ENCODE measurements at regions not wholly inside any gene's neighbourhood (a gene's known extent, or its start where the extent isn't known, plus 50 kb on each side); places are given as distances from the start of the nearest gene placed in this dataset.

DNA sequence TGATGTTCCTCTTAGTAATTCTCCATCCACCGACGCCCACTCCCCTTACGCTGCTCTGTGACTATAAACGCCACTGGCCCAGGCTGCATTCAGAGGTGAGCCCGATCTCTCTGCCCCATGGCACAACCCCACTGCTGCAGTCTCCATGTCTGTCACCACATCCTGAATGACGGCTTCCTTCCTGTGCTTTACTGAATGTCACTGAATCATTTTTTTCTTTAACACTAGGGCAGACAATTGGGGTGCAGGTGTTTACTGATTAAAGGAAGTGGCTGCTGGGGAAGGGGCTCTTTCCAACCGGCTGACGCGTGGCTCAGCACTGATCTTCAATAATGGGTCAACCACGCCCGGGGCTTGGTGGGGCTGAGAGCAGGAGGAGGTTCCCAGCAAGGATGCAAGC, 208.3 kb downstream of the USP6NL start:
- TF ChIP-seq, protein P1, sequence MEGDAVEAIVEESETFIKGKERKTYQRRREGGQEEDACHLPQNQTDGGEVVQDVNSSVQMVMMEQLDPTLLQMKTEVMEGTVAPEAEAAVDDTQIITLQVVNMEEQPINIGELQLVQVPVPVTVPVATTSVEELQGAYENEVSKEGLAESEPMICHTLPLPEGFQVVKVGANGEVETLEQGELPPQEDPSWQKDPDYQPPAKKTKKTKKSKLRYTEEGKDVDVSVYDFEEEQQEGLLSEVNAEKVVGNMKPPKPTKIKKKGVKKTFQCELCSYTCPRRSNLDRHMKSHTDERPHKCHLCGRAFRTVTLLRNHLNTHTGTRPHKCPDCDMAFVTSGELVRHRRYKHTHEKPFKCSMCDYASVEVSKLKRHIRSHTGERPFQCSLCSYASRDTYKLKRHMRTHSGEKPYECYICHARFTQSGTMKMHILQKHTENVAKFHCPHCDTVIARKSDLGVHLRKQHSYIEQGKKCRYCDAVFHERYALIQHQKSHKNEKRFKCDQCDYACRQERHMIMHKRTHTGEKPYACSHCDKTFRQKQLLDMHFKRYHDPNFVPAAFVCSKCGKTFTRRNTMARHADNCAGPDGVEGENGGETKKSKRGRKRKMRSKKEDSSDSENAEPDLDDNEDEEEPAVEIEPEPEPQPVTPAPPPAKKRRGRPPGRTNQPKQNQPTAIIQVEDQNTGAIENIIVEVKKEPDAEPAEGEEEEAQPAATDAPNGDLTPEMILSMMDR (IDR thresholded peaks at IDR 0.05) = no peak
- no peak for TF ChIP-seq POLR2AphosphoS5 (IDR thresholded peaks at IDR 0.05)
- no peak for TF ChIP-seq POLR2A (IDR thresholded peaks at IDR 0.05)
- no peak for TF ChIP-seq EP300 (IDR thresholded peaks at IDR 0.05)

All from gastroesophageal sphincter (tissue), 3 donors.